Esophagus squamous epithelium (tissue), 5 donors: ENCODE measurements at regions not wholly inside any gene's neighbourhood (a gene's known extent, or its start where the extent isn't known, plus 50 kb on each side); places are given as distances from the start of the nearest gene placed in this dataset.

Experiments used
- DNase-seq: peaks from one replicate; lab custom pipeline; 2025; lab: John Stamatoyannopoulos, UW
- H3K27ac ChIP-seq, 4 donors: fragments of 200-600 bp; sonication (generic); one replicate each; pipeline ENCODE4 v1.5.1; 2016 to 2019; ENCODE audit warnings: mild to moderate bottlenecking in 1 of 4
- H3K27me3 ChIP-seq, 4 donors: fragments of 200-600 bp; sonication (generic); 1 replicate in 3 of 4; 2 replicates in 1 of 4; pipeline versions ENCODE4 v1.5.1 to v1.6.0; 2017 to 2021; ENCODE audit warnings: antibody characterized with exemption in 1 of 4
- H3K36me3 ChIP-seq, 3 donors: fragments of 200-600 bp; sonication (generic); one replicate each; pipeline ENCODE4 v1.5.1; 2016 to 2019
- H3K4me1 ChIP-seq, 3 donors: fragments of 200-600 bp; sonication (generic); one replicate each; pipeline ENCODE4 v1.5.1; 2017 to 2019
- H3K4me3 ChIP-seq, 4 donors: fragments of 200-600 bp; sonication (generic); 1 replicate in 3 of 4; 2 replicates in 1 of 4; pipeline ENCODE4 v1.5.1; 2016 to 2019; ENCODE audit warnings: mild to moderate bottlenecking in 2 of 4, moderate library complexity in 1 of 4
- H3K9me3 ChIP-seq, 3 donors: fragments of 200-600 bp; sonication (generic); one replicate each; pipeline ENCODE4 v1.5.1; 2016 to 2019
- CTCF ChIP-seq, 6 experiments: fragments of 450-650 bp in 4 of 6; fragments of 200-600 bp in 2 of 6; sonication (generic) in 2 of 6; IDR thresholded peaks; one replicate each; pipeline ENCODE4 v1.5.1; 2016 to 2019; ENCODE audit warnings: antibody characterized with exemption in 6 of 6, mild to moderate bottlenecking in 4 of 6, moderate library complexity in 4 of 6
- POLR2A ChIP-seq, 4 donors: fragments of 450-650 bp; IDR thresholded peaks; one replicate each; pipeline ENCODE4 v1.6.1; 2017; ENCODE audit warnings: antibody characterized with exemption in 4 of 4, mild to moderate bottlenecking in 4 of 4, moderate library complexity in 3 of 4
- WGBS, 2 donors: methylation state at CpG; one replicate each; pipeline ENCODE4 v1.1.5; 2018; 5-methylcytosine and 5-hydroxymethylcytosine counted together
- intact Hi-C: fragments of 100-400 bp; cut with DNase I; formaldehyde crosslinking; loops from one replicate; pipeline ENCODE4 v1.15.0; 2022
- donor health status: DM: yes; HTN: yes; CAD: no.

GRCh38 chrY:21005531-21005930 lies 249.6 kb downstream of the RPS4Y2 start:
- H3K27me3 ChIP-seq, result no peaks in the 10 kb centered on the region
- H3K4me3 ChIP-seq, result no peak overlapping the region
- intact Hi-C loops, result no loop called here
- no peak for DNase-seq
- no peaks in the 10 kb centered on the region for H3K9me3 ChIP-seq
- H3K4me1 ChIP-seq, result no peaks in the 10 kb centered on the region
- no peak overlapping the region for H3K27ac ChIP-seq
- TF ChIP-seq POLR2A (IDR thresholded peaks at IDR 0.05), result no peak
- TF ChIP-seq CTCF (IDR thresholded peaks at IDR 0.05), result no peak
- H3K36me3 ChIP-seq, result no peaks in the 10 kb centered on the region

GRCh38 chrY:21021811-21022210 lies 265.9 kb downstream of the RPS4Y2 start:
- no peak for TF ChIP-seq CTCF (IDR thresholded peaks at IDR 0.05)
- TF ChIP-seq POLR2A (IDR thresholded peaks at IDR 0.05), result no peak
- DNase-seq, result no peak
- Histone ChIP-seq H3K9me3 (no peaks in the 10 kb centered on the region), H3K27ac (no peak overlapping the region), H3K4me3 (no peak overlapping the region), H3K4me1 (no peaks in the 10 kb centered on the region), H3K27me3 (no peaks in the 10 kb centered on the region), H3K36me3 (no peaks in the 10 kb centered on the region)
- WGBS, 2 donors, result 88% methylated on average over 1 of the region's 3 CpGs; no CpG with 5 or more reads in 1 of the 2 donors
- intact Hi-C loops, result no loop called here

- intact Hi-C loops, result no loop called here
- DNase-seq, result no peak
- no peaks in the 10 kb centered on the region for H3K27me3 ChIP-seq
- H3K9me3 ChIP-seq, result no peaks in the 10 kb centered on the region
- H3K27ac ChIP-seq, result no peak overlapping the region
- WGBS, 2 donors, result 70% methylated on average over 2 of the region's 3 CpGs; no CpG with 5 or more reads in 1 of the 2 donors
- H3K36me3 ChIP-seq, result no peaks in the 10 kb centered on the region
- no peak overlapping the region for H3K4me3 ChIP-seq
- TF ChIP-seq POLR2A (IDR thresholded peaks at IDR 0.05) (no peak), CTCF (IDR thresholded peaks at IDR 0.05) (no peak)
- no peaks in the 10 kb centered on the region for H3K4me1 ChIP-seq
Observed at GRCh38 chrY:21022326-21023044, 266.6 kb downstream of the RPS4Y2 start.

- intact Hi-C loops, result no loop called here
- no peaks in the 10 kb centered on the region for H3K36me3 ChIP-seq
- no peak for DNase-seq
- H3K27me3 ChIP-seq, result no peaks in the 10 kb centered on the region
- no peak overlapping the region for H3K4me3 ChIP-seq
- TF ChIP-seq CTCF (IDR thresholded peaks at IDR 0.05), result no peak
- TF ChIP-seq POLR2A (IDR thresholded peaks at IDR 0.05), result no peak
- H3K9me3 ChIP-seq, result no peaks in the 10 kb centered on the region
- WGBS, 2 donors, result 14% methylated on average over 2 of the region's 3 CpGs; no CpG with 5 or more reads in 1 of the 2 donors
- no peaks in the 10 kb centered on the region for H3K4me1 ChIP-seq
- no peak overlapping the region for H3K27ac ChIP-seq
Observed at GRCh38 chrY:21023906-21024305, 268.0 kb downstream of the RPS4Y2 start.

- no peaks in the 10 kb centered on the region for H3K36me3 ChIP-seq
- no peaks in the 10 kb centered on the region for H3K9me3 ChIP-seq
- WGBS, 2 donors, result 37% methylated on average over 3 of the region's 3 CpGs; no CpG with 5 or more reads in 1 of the 2 donors
- no peaks in the 10 kb centered on the region for H3K4me1 ChIP-seq
- DNase-seq, result no peak
- H3K4me3 ChIP-seq, result no peak overlapping the region
- intact Hi-C loops, result no loop called here
- no peak overlapping the region for H3K27ac ChIP-seq
- TF ChIP-seq POLR2A (IDR thresholded peaks at IDR 0.05) (no peak), CTCF (IDR thresholded peaks at IDR 0.05) (no peak)
- H3K27me3 ChIP-seq, result no peaks in the 10 kb centered on the region
Observed at GRCh38 chrY:21028506-21028905, 272.6 kb downstream of the RPS4Y2 start.
